GM18498 (cell line): ENCODE measurements at regions not wholly inside any gene's neighbourhood (a gene's known extent, or its start where the extent isn't known, plus 50 kb on each side); places are given as distances from the start of the nearest gene placed in this dataset.
"Not testable (repeated sequence)": the region's sequence is repeated elsewhere in the genome, so short reads cannot be mapped to it uniquely, and the experiment has no call there.

Source experiments
- ATAC-seq: cut with Tn5 transposase; IDR thresholded peaks from one replicate; pipeline ENCODE4 v1.9.1; 2021; ENCODE audit warnings: mild to moderate bottlenecking, moderate library complexity; ENCODE audit not compliant: unreplicated experiment

- ATAC-seq = not testable (repeated sequence)
Measured at GRCh38 chr5:6241056-6241455, 137.3 kb downstream of the MED10 start.

- peak; percentile 87 for ATAC-seq
Measured at GRCh38 chr5:6236858-6237481, 141.4 kb downstream of the MED10 start.

- no peak for ATAC-seq
Measured at GRCh38 chr5:6236170-6236793, 142.1 kb downstream of the MED10 start.

GRCh38 chr5:6235726-6236125, 142.6 kb downstream of the MED10 start:
- ATAC-seq = no peak

GRCh38 chr5:6228257-6229250, 149.8 kb downstream of the MED10 start:
- no peak for ATAC-seq

GRCh38 chr5:6225121-6225607, 153.2 kb downstream of the MED10 start:
- no peak for ATAC-seq

- ATAC-seq = no peak
Measured at GRCh38 chr5:6224406-6224805, 153.9 kb downstream of the MED10 start.

- ATAC-seq = no peak
Measured at GRCh38 chr5:6222899-6223298, 155.4 kb downstream of the MED10 start.

- ATAC-seq = no peak
Measured at GRCh38 chr5:6222121-6222520, 156.2 kb downstream of the MED10 start.

GRCh38 chr5:6221141-6221626, 157.2 kb downstream of the MED10 start:
- no peak for ATAC-seq

GRCh38 chr5:6220346-6221088, 157.8 kb downstream of the MED10 start:
- ATAC-seq = no peak

- no peak for ATAC-seq
Measured at GRCh38 chr5:6218517-6218916, 159.8 kb downstream of the MED10 start.

GRCh38 chr5:6218116-6218515, 160.2 kb downstream of the MED10 start:
- no peak for ATAC-seq

GRCh38 chr5:6216471-6217075, 161.8 kb downstream of the MED10 start:
- no peak for ATAC-seq

- no peak for ATAC-seq
Measured at GRCh38 chr5:6215891-6216290, 162.5 kb downstream of the MED10 start.

- ATAC-seq = no peak
Measured at GRCh38 chr5:6212244-6212643, 166.1 kb downstream of the MED10 start.

- ATAC-seq = no peak
Measured at GRCh38 chr5:6206501-6206900, 171.8 kb downstream of the MED10 start.

GRCh38 chr5:6202968-6203365, 175.4 kb downstream of the MED10 start:
- no peak for ATAC-seq

GRCh38 chr5:6202149-6202967, 176.0 kb downstream of the MED10 start:
- no peak for ATAC-seq
